DND-41 (cell line): ENCODE measurements at regions not wholly inside any gene's neighbourhood (a gene's known extent, or its start where the extent isn't known, plus 50 kb on each side); places are given as distances from the start of the nearest gene placed in this dataset.

Source experiments
- CTCF ChIP-seq: IDR thresholded peaks from 2 replicates; pipeline ENCODE4 v1.5.1; 2012; ENCODE audit warnings: borderline replicate concordance, low read length, moderate library complexity, mild to moderate bottlenecking; ENCODE audit not compliant: poor library complexity, severe bottlenecking; ENCODE audit errors: extremely low read depth
- EZH2 ChIP-seq: IDR thresholded peaks from 3 replicates; pipeline ENCODE4 v1.6.1; 2012; ENCODE audit warnings: borderline replicate concordance, low read depth, mild to moderate bottlenecking, moderate library complexity, low read length, inconsistent platforms; ENCODE audit not compliant: severe bottlenecking

GRCh38 chr2:150627526-150627925, 140.1 kb upstream of the RND3 start:
- TF ChIP-seq CTCF, result no peak
- TF ChIP-seq EZH2, result no peak
